Bronchial epithelial cell (primary cell): ENCODE measurements at regions not wholly inside any gene's neighbourhood (a gene's known extent, or its start where the extent isn't known, plus 50 kb on each side); places are given as distances from the start of the nearest gene placed in this dataset.

Source experiments
- DNase-seq: peaks from one replicate; pipeline ENCODE4 v3.0.0-alpha.2; 2010; ENCODE audit warnings: low read depth
- FAIRE-seq: peaks from 2 replicates; lab custom pipeline; 2011; peaks lifted over from hg19 to GRCh38; lab: Jason Lieb, UNC
- H3K27me3 ChIP-seq: 2 replicates; pipeline ENCODE4 v1.5.1; 2011; ENCODE audit warnings: low read length; ENCODE audit not compliant: control insufficient read depth, insufficient read depth
- H3K36me3 ChIP-seq: 2 replicates; pipeline ENCODE4 v1.5.1; 2011; ENCODE audit warnings: low read length; ENCODE audit not compliant: control insufficient read depth, insufficient read depth
- H3K4me3 ChIP-seq: 2 replicates; pipeline ENCODE4 v1.5.1; 2011; ENCODE audit warnings: mild to moderate bottlenecking, low read depth, low read length, control low read depth
- CTCF ChIP-seq: IDR thresholded peaks from 2 replicates; pipeline ENCODE4 v1.5.1; 2011; ENCODE audit warnings: mild to moderate bottlenecking, moderate library complexity, low read length, control low read depth, inconsistent platforms; ENCODE audit not compliant: insufficient read depth, severe bottlenecking

GRCh38 chr11:15390857-15391256 is 276.1 kb downstream of the INSC start:
- H3K4me3 ChIP-seq: no peak overlapping the region
- H3K36me3 ChIP-seq: no peaks in the 10 kb centered on the region
- DNase-seq (no peak), FAIRE-seq (no peak)
- TF ChIP-seq CTCF: no peak
- no peaks in the 10 kb centered on the region for H3K27me3 ChIP-seq

GRCh38 chr11:15396778-15397177 is 282.1 kb downstream of the INSC start:
- Histone ChIP-seq H3K27me3 (no peaks in the 10 kb centered on the region), H3K36me3 (no peaks in the 10 kb centered on the region), H3K4me3 (no peak overlapping the region)
- FAIRE-seq (no peak), DNase-seq (no peak)
- no peak for TF ChIP-seq CTCF

GRCh38 chr11:15406851-15407351 is 292.2 kb downstream of the INSC start:
- FAIRE-seq (no peak), DNase-seq (no peak)
- no peaks in the 10 kb centered on the region for H3K36me3 ChIP-seq
- no peaks in the 10 kb centered on the region for H3K27me3 ChIP-seq
- no peak overlapping the region for H3K4me3 ChIP-seq
- TF ChIP-seq CTCF: no peak

- TF ChIP-seq CTCF: no peak
- Histone ChIP-seq H3K27me3 (no peaks in the 10 kb centered on the region), H3K36me3 (no peaks in the 10 kb centered on the region), H3K4me3 (no peak overlapping the region)
- DNase-seq (peak; percentile 2), FAIRE-seq (no peak)
These were observed 297.3 kb downstream of the INSC start for GRCh38 chr11:15412054-15412453.

GRCh38 chr11:15418921-15419320 is 304.2 kb downstream of the INSC start:
- TF ChIP-seq CTCF: no peak
- H3K36me3 ChIP-seq: no peaks in the 10 kb centered on the region
- no peaks in the 10 kb centered on the region for H3K27me3 ChIP-seq
- H3K4me3 ChIP-seq: no peak overlapping the region
- FAIRE-seq (no peak), DNase-seq (no peak)

GRCh38 chr11:15419696-15420095 is 305.0 kb downstream of the INSC start:
- Histone ChIP-seq H3K36me3 (no peaks in the 10 kb centered on the region), H3K27me3 (no peaks in the 10 kb centered on the region), H3K4me3 (no peak overlapping the region)
- DNase-seq (no peak), FAIRE-seq (no peak)
- no peak for TF ChIP-seq CTCF
